Astrocyte (in vitro differentiated cells and primary cell): ENCODE measurements at regions not wholly inside any gene's neighbourhood (a gene's known extent, or its start where the extent isn't known, plus 50 kb on each side); places are given as distances from the start of the nearest gene placed in this dataset.

Experiments
- EZH2 ChIP-seq: IDR thresholded peaks from 2 replicates; pipeline ENCODE4 v1.6.1; 2012; ENCODE audit warnings: mild to moderate bottlenecking, low read length, inconsistent platforms; ENCODE audit not compliant: insufficient read depth
- TF ChIP-seq, protein P1 (sequence below): IDR thresholded peaks from 2 replicates; pipeline ENCODE4 v1.5.1; 2011; ENCODE audit warnings: low read depth, mild to moderate bottlenecking, inconsistent platforms, low read length, moderate library complexity; ENCODE audit not compliant: insufficient read depth

DNA sequence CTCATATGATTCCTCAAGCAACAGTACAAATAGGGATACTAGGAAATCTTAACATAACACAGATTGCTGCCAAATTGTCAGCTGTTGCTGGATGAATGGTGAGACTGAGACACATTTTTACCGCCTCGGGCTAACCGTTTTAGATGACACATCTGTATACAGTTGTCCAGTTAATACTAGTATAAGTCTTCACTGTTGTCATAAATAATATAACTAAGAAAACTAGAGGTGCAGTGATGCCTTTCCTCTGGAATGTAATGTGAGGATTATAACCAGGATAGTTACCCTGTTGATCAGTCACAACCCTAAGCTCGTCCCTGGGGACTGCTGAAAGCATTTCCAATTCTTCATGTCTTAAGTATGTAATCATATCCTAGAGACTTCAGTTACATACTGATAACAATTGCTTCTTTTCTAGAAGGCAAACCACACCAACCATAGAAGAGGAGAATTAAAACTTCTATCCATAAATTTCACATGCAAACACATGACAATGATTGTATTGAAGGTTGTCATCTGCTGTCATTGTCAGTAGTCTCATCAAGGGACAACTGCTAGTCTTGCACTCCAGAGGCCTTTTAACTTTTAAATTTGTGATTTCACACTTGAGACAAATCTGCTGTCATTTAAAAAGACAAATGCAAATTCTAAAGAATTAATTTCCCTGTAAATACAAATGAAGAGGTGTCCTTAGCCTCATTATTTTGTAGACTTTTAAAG, 100.4 kb upstream of the SEMA3D start:
- TF ChIP-seq, protein P1, sequence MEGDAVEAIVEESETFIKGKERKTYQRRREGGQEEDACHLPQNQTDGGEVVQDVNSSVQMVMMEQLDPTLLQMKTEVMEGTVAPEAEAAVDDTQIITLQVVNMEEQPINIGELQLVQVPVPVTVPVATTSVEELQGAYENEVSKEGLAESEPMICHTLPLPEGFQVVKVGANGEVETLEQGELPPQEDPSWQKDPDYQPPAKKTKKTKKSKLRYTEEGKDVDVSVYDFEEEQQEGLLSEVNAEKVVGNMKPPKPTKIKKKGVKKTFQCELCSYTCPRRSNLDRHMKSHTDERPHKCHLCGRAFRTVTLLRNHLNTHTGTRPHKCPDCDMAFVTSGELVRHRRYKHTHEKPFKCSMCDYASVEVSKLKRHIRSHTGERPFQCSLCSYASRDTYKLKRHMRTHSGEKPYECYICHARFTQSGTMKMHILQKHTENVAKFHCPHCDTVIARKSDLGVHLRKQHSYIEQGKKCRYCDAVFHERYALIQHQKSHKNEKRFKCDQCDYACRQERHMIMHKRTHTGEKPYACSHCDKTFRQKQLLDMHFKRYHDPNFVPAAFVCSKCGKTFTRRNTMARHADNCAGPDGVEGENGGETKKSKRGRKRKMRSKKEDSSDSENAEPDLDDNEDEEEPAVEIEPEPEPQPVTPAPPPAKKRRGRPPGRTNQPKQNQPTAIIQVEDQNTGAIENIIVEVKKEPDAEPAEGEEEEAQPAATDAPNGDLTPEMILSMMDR: no peak
- no peak for TF ChIP-seq EZH2
